Neuronal stem cell (in vitro differentiated cells): ENCODE measurements at regions not wholly inside any gene's neighbourhood (a gene's known extent, or its start where the extent isn't known, plus 50 kb on each side); places are given as distances from the start of the nearest gene placed in this dataset.
A peak's percentile ranks its signal among the peaks of the same experiment; 100 is the strongest.

ENCODE experiments used
- DNase-seq: peaks from one replicate; pipeline ENCODE4 v3.0.0-alpha.2; 2013; ENCODE audit warnings: low spot score
- H2AFZ ChIP-seq: one replicate; pipeline ENCODE4 v1.6.1; 2013; ENCODE audit warnings: mild to moderate bottlenecking, low read length, inconsistent platforms
- H2AK5ac ChIP-seq: 2 replicates; pipeline ENCODE4 v1.6.1; 2013; ENCODE audit warnings: low read depth, mild to moderate bottlenecking, inconsistent platforms, low read length, moderate library complexity, mixed read lengths
- H2BK120ac ChIP-seq: 2 replicates; pipeline ENCODE4 v1.6.1; 2013; ENCODE audit warnings: low read depth, mild to moderate bottlenecking, inconsistent platforms, low read length, moderate library complexity, mixed read lengths
- H2BK12ac ChIP-seq: one replicate; pipeline ENCODE4 v1.6.1; 2013; ENCODE audit warnings: low read length, inconsistent platforms
- H2BK15ac ChIP-seq: 2 replicates; pipeline ENCODE4 v1.6.1; 2013; ENCODE audit warnings: mild to moderate bottlenecking, low read length, inconsistent platforms, mixed read lengths
- H2BK5ac ChIP-seq: one replicate; pipeline ENCODE4 v1.6.1; 2013; ENCODE audit warnings: inconsistent platforms, mild to moderate bottlenecking, low read length, moderate library complexity
- H3K14ac ChIP-seq: one replicate; pipeline ENCODE4 v1.6.1; 2013; ENCODE audit warnings: low read length, inconsistent platforms
- H3K18ac ChIP-seq: 2 replicates; pipeline ENCODE4 v1.6.1; 2013; ENCODE audit warnings: low read length, inconsistent platforms
- H3K23ac ChIP-seq: 2 replicates; pipeline ENCODE4 v1.6.1; 2013; ENCODE audit warnings: low read depth, mild to moderate bottlenecking, mixed read lengths, low read length, inconsistent platforms; ENCODE audit not compliant: poor library complexity
- H3K27ac ChIP-seq: replicated peaks from 3 replicates; pipeline ENCODE4 v1.5.1; 2013; ENCODE audit warnings: low read length, inconsistent platforms
- H3K27me3 ChIP-seq, 3 experiments: 2 replicates each; pipeline ENCODE4 v1.6.1; 2013; ENCODE audit warnings: low read length in 3 of 3, mild to moderate bottlenecking in 2 of 3, inconsistent platforms in 1 of 3, low read depth in 1 of 3, mixed read lengths in 1 of 3, moderate library complexity in 1 of 3; ENCODE audit not compliant: control insufficient read depth in 3 of 3, insufficient read depth in 3 of 3
- H3K36me3 ChIP-seq, 2 donors: replicated peaks in 1 of 2; 2 replicates each; pipeline ENCODE4 v1.6.1; 2013; ENCODE audit warnings: low read length in 2 of 2; ENCODE audit not compliant: control insufficient read depth in 2 of 2, insufficient read depth in 2 of 2
- H3K4ac ChIP-seq: 2 replicates; pipeline ENCODE4 v1.6.1; 2013; ENCODE audit warnings: inconsistent platforms, mild to moderate bottlenecking, low read length, moderate library complexity
- H3K4me1 ChIP-seq, 2 donors: 1 replicate in 1 of 2; 2 replicates in 1 of 2; pipeline ENCODE4 v1.6.1; 2013; ENCODE audit warnings: low read length in 2 of 2, low read depth in 1 of 2; ENCODE audit not compliant: control insufficient read depth in 2 of 2, insufficient read depth in 1 of 2
- H3K4me2 ChIP-seq: one replicate; pipeline ENCODE4 v1.6.1; 2013; ENCODE audit warnings: mild to moderate bottlenecking, low read length, inconsistent platforms; ENCODE audit not compliant: insufficient read depth, poor library complexity, severe bottlenecking
- H3K4me3 ChIP-seq, 2 donors: 2 replicates each; pipeline ENCODE4 v1.5.1; 2013; ENCODE audit warnings: low read length in 2 of 2, mild to moderate bottlenecking in 2 of 2, inconsistent platforms in 1 of 2, moderate library complexity in 1 of 2
- H3K79me1 ChIP-seq: one replicate; pipeline ENCODE4 v1.6.1; 2013; ENCODE audit warnings: low read depth, mild to moderate bottlenecking, inconsistent platforms, low read length, moderate library complexity
- H3K9ac ChIP-seq: one replicate; pipeline ENCODE4 v1.6.1; 2013; ENCODE audit warnings: mild to moderate bottlenecking, low read depth, low read length, inconsistent platforms; ENCODE audit not compliant: poor library complexity
- H3K9me3 ChIP-seq, 2 donors: replicated peaks in 1 of 2; 2 replicates each; pipeline versions ENCODE3 to v1.6.1; 2013; ENCODE audit warnings: low read length in 2 of 2, mild to moderate bottlenecking in 2 of 2, inconsistent platforms in 1 of 2, low read depth in 1 of 2, mixed read lengths in 1 of 2, moderate library complexity in 1 of 2; ENCODE audit not compliant: control insufficient read depth in 2 of 2, insufficient read depth in 1 of 2
- H4K8ac ChIP-seq: one replicate; pipeline ENCODE4 v1.6.1; 2013; ENCODE audit warnings: low read depth, mild to moderate bottlenecking, inconsistent platforms, low read length, moderate library complexity
- H4K91ac ChIP-seq: one replicate; pipeline ENCODE4 v1.6.1; 2013; ENCODE audit warnings: low read length, low read depth, mild to moderate bottlenecking, inconsistent platforms; ENCODE audit not compliant: poor library complexity
- WGBS, 2 donors: extraction: QIAGEN DNeasy Blood & Tissue Kit; methylation state at CpG; one replicate each; pipeline ENCODE4 v1.1.7; 2013; ENCODE audit warnings: missing lambda C conversion rate in 2 of 2, mixed read lengths in 1 of 2; ENCODE audit not compliant: insufficient read length in 2 of 2, insufficient replicate concordance in 1 of 2; ENCODE audit errors: extremely low coverage in 2 of 2; 5-methylcytosine and 5-hydroxymethylcytosine counted together

DNA sequence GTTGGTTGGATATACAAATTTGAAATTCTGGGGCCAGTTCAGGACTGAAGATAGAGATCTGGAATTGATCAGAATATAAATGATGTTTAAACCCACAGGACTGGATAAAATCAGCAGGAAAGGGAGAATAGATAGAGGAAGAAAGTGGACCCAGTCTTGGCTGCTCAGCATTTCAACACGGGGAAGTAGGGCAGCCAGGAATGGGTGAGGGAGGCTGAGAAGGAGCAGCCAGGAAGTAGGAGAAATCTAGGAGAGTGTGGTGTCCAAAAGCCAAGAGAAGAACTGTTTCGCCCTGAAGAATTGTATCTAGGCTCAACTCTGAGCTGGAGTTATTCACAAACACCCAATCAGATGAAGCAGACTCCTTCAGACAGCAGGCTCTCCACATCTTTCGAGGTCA is 197.9 kb downstream of the CDCA7 start:
- no CpG with 5 or more reads among the region's 3 CpGs for WGBS, 2 donors
- H3K4me1 ChIP-seq = peaks cover 2 to 13% of the 10 kb centered on the region in 2 donors
- no peak overlapping the region for H2BK12ac ChIP-seq
- no peaks in the 10 kb centered on the region for H3K79me1 ChIP-seq
- no peak overlapping the region for H3K4ac ChIP-seq
- no peaks in the 10 kb centered on the region for H3K36me3 ChIP-seq
- H3K27ac ChIP-seq = no peak overlapping the region
- H3K9ac ChIP-seq = no peak overlapping the region
- H2AK5ac ChIP-seq = no peak overlapping the region
- H3K9me3 ChIP-seq = peaks cover 0 to 3% of the 10 kb centered on the region in 2 donors
- H4K8ac ChIP-seq = no peak overlapping the region
- DNase-seq = no peak
- no peak overlapping the region for H3K4me2 ChIP-seq
- H3K18ac ChIP-seq = no peak overlapping the region
- H2BK120ac ChIP-seq = no peak overlapping the region
- H3K27me3 ChIP-seq = no peaks in the 10 kb centered on the region
- no peak overlapping the region for H3K14ac ChIP-seq
- H3K4me3 ChIP-seq = no peak overlapping the region
- no peak overlapping the region for H3K23ac ChIP-seq
- H2BK15ac ChIP-seq = no peak overlapping the region
- no peak overlapping the region for H2BK5ac ChIP-seq
- H2AFZ ChIP-seq = no peak overlapping the region
- no peak overlapping the region for H4K91ac ChIP-seq

DNA sequence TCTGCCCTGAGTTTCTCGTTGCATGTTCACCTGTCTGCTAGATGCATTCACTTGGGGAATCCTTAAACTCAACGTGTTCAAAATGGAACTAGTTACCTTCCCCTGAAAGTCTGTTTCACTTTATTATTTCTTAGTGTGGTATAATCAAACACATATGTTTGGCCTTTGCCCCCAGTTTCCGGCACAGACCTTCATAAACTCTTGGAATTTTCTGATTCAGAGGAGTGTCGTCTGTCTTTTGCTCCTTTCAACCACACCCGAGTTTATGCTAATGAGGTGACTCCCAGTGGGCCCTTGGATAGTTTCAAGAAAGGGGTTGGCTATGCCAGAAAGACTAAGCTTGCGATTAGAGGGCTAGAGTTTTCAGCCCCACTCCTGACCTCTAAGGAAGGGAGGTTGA is 198.9 kb downstream of the CDCA7 start:
- H4K91ac ChIP-seq = no peak overlapping the region
- no peak overlapping the region for H3K4me2 ChIP-seq
- H2AFZ ChIP-seq = no peak overlapping the region
- no peak overlapping the region for H3K9ac ChIP-seq
- no peak overlapping the region for H3K4ac ChIP-seq
- H3K18ac ChIP-seq = no peak overlapping the region
- H3K4me3 ChIP-seq = no peak overlapping the region
- peaks cover 0 to 3% of the 10 kb centered on the region in 2 donors for H3K9me3 ChIP-seq
- H3K23ac ChIP-seq = no peak overlapping the region
- no peaks in the 10 kb centered on the region for H3K36me3 ChIP-seq
- H3K79me1 ChIP-seq = no peaks in the 10 kb centered on the region
- H2BK15ac ChIP-seq = no peak overlapping the region
- H2BK12ac ChIP-seq = no peak overlapping the region
- no peak overlapping the region for H2BK120ac ChIP-seq
- H3K4me1 ChIP-seq = peaks cover 2 to 13% of the 10 kb centered on the region in 2 donors
- WGBS, 2 donors = no CpG with 5 or more reads among the region's 6 CpGs
- H2AK5ac ChIP-seq = no peak overlapping the region
- DNase-seq = no peak
- H3K27me3 ChIP-seq = no peaks in the 10 kb centered on the region
- H4K8ac ChIP-seq = no peak overlapping the region
- H3K14ac ChIP-seq = no peak overlapping the region
- H2BK5ac ChIP-seq = no peak overlapping the region
- H3K27ac ChIP-seq = no peak overlapping the region

DNA sequence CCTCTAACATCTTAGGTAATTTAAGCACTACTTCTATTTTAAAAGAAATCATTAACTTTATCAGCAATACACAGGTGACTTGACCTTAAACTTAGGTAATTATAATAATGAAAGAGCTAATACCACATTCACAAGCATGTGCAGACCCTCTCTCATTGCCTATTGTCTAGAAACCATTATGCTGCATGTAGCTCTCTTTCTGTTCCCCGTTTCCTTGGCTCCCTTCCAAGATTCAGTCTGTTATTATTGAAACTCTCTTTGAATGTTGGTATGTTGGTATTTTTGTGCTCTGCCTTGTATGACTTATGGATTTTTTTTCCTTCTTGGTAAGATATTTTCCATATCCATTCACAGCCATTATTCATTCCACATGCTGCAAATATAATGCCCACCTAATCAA is 201.2 kb downstream of the CDCA7 start:
- Histone ChIP-seq H3K23ac (no peak overlapping the region), H3K4ac (no peak overlapping the region), H2AFZ (peak overlapping the region; percentile 62), H3K9ac (no peak overlapping the region), H4K8ac (no peak overlapping the region), H4K91ac (no peak overlapping the region), H3K27ac (no peak overlapping the region), H3K4me2 (no peak overlapping the region), H3K36me3 (no peaks in the 10 kb centered on the region), H3K18ac (no peak overlapping the region), H3K4me3 (no peak overlapping the region), H3K9me3 (peaks cover 0 to 6% of the 10 kb centered on the region in 2 donors), H3K27me3 (no peaks in the 10 kb centered on the region), H2BK15ac (no peak overlapping the region), H2BK120ac (no peak overlapping the region), H3K79me1 (no peaks in the 10 kb centered on the region), H2BK12ac (no peak overlapping the region), H2BK5ac (no peak overlapping the region), H3K4me1 (peaks cover 2 to 13% of the 10 kb centered on the region in 2 donors), H3K14ac (no peak overlapping the region), H2AK5ac (no peak overlapping the region)
- no CpG with 5 or more reads among the region's 1 CpG for WGBS, 2 donors
- no peak for DNase-seq

DNA sequence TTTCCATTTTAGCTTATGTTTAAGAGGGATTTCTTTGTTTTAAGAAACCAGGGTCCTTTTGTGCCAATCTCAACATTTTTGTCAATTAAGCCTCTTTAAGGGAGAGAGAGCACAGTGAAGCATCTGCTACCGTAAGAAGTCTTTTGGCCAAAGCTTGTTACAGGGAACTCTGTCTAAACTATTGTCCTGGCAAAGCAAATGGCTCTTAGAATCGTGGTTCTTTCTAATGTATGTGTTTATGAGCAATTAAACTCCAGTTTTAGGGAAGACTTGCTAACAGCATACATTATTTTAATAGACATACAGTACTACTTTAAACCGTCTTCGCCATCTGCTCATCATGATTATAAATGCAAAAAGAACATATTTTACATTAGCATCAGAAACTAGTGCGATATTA is 202.1 kb downstream of the CDCA7 start:
- peaks cover 2 to 13% of the 10 kb centered on the region in 2 donors for H3K4me1 ChIP-seq
- H2BK120ac ChIP-seq = no peak overlapping the region
- no peak overlapping the region for H3K14ac ChIP-seq
- H3K9me3 ChIP-seq = peaks cover 0 to 3% of the 10 kb centered on the region in 2 donors
- H3K27ac ChIP-seq = no peak overlapping the region
- H3K18ac ChIP-seq = no peak overlapping the region
- no peak overlapping the region for H4K91ac ChIP-seq
- H3K9ac ChIP-seq = no peak overlapping the region
- H3K27me3 ChIP-seq = no peaks in the 10 kb centered on the region
- no peak for DNase-seq
- H3K4ac ChIP-seq = no peak overlapping the region
- H3K79me1 ChIP-seq = no peaks in the 10 kb centered on the region
- H2AK5ac ChIP-seq = no peak overlapping the region
- H3K4me3 ChIP-seq = no peak overlapping the region
- WGBS, 2 donors = no CpG with 5 or more reads among the region's 5 CpGs
- H3K4me2 ChIP-seq = no peak overlapping the region
- H2AFZ ChIP-seq = no peak overlapping the region
- no peaks in the 10 kb centered on the region for H3K36me3 ChIP-seq
- no peak overlapping the region for H2BK5ac ChIP-seq
- H2BK12ac ChIP-seq = no peak overlapping the region
- H2BK15ac ChIP-seq = no peak overlapping the region
- no peak overlapping the region for H4K8ac ChIP-seq
- H3K23ac ChIP-seq = no peak overlapping the region
